AG10803 (cell line): ENCODE measurements at regions not wholly inside any gene's neighbourhood (a gene's known extent, or its start where the extent isn't known, plus 50 kb on each side); places are given as distances from the start of the nearest gene placed in this dataset.

Experiments used
- DNase-seq: peaks from one replicate; pipeline ENCODE4 v3.0.0; 2010; ENCODE audit warnings: low read depth
- H3K4me3 ChIP-seq: 2 replicates; pipeline ENCODE4 v1.5.1; 2011; ENCODE audit warnings: mild to moderate bottlenecking, low read length, control low read depth
- TF ChIP-seq, protein P1 (sequence below): conservative IDR thresholded peaks from 2 replicates; pipeline ENCODE4 v1.5.1; 2011; ENCODE audit warnings: mild to moderate bottlenecking, low read length, control low read depth, inconsistent platforms

DNA sequence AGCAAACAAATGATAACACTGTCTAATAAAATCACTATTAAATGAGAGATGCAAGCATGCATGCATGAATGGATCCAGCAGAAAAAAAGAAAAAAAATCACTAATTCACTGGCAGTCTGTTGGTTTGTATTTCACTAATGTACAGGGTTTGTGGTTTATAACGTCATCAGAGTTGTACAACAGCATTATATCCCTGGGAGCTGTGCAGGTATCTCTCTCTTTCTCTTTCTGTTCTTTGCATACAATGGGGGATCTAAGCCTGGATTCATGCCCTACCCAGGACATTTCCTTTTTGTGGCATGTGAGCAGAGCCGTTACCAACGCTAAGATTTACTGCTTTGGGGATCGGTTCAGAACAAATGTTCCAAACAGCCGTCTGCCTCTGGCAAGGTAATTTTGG is 229.5 kb downstream of the SOX2 start:
- DNase-seq: no peak

DNA sequence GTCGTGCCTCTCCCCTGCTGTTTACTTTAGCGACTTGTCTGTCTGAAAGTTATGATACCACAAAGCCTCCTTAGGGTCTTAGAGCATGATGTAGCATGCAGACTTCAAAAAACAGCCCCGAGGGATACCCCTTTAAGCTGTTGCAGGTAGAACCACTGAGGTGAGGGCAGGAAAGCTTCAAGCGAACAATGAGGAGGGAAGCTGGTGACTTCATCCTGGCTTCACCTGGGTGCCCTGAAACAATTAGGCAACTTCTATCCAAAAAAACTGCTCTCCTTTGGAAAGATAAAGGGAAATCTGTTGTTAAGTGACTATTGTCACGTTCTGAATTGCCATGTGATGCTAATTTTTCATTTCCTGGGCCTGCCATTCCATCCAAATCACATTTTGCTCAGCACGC is 231.6 kb downstream of the SOX2 start:
- H3K4me3 ChIP-seq: no peak overlapping the region
- TF ChIP-seq, protein P1, sequence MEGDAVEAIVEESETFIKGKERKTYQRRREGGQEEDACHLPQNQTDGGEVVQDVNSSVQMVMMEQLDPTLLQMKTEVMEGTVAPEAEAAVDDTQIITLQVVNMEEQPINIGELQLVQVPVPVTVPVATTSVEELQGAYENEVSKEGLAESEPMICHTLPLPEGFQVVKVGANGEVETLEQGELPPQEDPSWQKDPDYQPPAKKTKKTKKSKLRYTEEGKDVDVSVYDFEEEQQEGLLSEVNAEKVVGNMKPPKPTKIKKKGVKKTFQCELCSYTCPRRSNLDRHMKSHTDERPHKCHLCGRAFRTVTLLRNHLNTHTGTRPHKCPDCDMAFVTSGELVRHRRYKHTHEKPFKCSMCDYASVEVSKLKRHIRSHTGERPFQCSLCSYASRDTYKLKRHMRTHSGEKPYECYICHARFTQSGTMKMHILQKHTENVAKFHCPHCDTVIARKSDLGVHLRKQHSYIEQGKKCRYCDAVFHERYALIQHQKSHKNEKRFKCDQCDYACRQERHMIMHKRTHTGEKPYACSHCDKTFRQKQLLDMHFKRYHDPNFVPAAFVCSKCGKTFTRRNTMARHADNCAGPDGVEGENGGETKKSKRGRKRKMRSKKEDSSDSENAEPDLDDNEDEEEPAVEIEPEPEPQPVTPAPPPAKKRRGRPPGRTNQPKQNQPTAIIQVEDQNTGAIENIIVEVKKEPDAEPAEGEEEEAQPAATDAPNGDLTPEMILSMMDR: no peak
- DNase-seq: no peak

More for the DNA sequence above, 229.5 kb downstream of the SOX2 start:
- no peak overlapping the region for H3K4me3 ChIP-seq
- TF ChIP-seq, protein P1: no peak

DNA sequence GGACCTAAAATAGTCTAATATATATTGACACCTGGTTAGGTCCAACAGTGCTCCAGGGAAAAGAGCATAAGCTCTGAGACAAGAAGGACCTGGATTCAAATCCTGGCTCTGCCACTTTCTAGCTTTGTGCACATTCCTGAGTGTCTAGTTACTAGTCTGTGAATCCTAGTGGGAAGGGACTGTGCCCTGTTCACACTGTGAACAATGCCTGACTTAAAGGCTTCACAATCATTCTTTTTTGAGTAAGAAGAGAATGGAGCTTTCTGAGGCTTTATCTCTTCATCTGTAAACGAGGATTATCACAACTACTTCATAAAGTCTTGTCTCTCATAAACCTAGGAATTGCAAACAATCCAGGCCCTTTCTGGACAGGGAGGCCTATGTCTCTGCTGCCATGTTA is 235.9 kb downstream of the SOX2 start:
- TF ChIP-seq, protein P1: no peak
- DNase-seq: no peak

DNA sequence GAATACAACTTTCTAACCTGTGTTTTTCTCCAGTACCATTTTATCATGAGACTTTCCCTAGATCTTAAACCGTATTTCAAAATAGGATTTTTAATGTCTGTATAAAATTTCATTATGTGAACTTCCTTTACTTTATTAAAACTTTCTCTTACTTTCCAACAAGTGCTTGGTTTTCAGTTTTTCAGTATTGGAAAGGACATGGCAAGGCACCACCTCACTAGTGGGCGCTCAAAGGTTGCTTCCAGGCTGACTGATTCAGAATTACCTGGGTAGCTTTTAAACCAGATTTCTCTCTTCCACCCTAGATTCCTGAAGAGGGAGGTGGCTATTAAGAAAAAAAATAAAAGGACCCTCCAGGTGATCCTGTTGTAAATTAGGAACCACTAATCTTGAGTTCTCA is 236.6 kb downstream of the SOX2 start:
- DNase-seq: no peak
- TF ChIP-seq, protein P1: no peak

More for the DNA sequence above, 235.9 kb downstream of the SOX2 start:
- no peak overlapping the region for H3K4me3 ChIP-seq

DNA sequence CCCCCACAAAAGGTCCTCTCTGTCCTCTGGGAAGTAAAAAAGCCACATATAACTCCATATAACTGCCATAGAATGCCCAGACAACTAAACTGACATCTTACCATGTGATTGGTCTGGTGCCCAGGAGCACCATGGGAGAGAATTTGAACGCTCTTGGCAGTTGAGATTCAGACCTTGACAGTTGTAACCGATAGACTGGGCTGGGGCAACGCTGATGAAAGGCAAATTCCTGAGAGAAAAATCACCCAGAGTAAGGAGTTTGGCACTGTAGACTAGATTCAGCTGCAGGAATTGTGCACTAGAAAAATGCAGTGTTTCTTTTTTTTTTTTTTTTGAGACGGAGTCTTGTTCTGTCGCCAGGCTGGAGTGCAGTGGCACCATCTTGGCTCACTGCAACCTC is 240.5 kb downstream of the SOX2 start:
- peak; percentile 8 for DNase-seq
- no peak overlapping the region for H3K4me3 ChIP-seq

More for the DNA sequence above, 236.6 kb downstream of the SOX2 start:
- H3K4me3 ChIP-seq: no peak overlapping the region

DNA sequence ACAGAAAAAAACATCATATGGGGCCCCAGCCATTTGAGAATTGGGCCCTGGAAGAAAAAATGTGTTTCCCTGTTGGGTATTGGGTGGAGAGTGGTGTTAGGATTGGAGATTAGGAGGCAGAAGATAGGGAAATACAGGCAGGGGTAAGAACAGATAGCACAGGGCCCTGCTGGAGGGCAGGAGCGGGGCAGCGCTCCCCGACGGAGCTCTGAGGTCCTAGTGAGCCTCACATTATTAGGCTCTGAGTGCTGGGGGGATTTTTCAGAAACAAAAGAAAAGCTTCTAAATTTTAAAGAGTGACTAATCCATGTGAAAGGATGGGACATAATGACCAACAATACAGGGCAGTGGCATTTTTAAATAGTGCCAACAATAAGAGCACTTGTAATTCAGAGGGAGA is 241.2 kb downstream of the SOX2 start:
- TF ChIP-seq, protein P1: no peak
- H3K4me3 ChIP-seq: no peak overlapping the region
- DNase-seq: no peak

More for the DNA sequence above, 240.5 kb downstream of the SOX2 start:
- TF ChIP-seq, protein P1: no peak

DNA sequence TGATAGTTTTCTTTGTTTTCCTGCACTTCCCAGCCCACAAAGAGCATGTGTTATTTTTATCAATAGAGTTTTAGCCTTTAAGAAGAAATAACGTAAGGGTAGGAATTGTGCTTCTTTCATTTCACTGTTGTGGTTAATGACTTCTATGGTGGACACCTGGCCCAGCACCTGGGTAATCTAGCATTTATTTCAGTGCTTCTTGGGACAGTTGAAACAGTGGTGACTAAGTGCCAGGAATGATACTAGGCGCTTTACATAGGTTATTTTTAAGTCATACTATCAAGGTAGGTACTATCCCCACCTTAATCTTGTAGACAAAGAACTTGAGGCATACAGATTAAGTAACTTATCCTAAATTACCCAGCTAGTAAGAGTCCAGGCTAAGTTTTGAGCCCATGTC is 243.8 kb downstream of the SOX2 start:
- TF ChIP-seq, protein P1: no peak
- no peak for DNase-seq
- H3K4me3 ChIP-seq: no peak overlapping the region
